Neural crest cell (in vitro differentiated cells): ENCODE measurements at regions not wholly inside any gene's neighbourhood (a gene's known extent, or its start where the extent isn't known, plus 50 kb on each side); places are given as distances from the start of the nearest gene placed in this dataset.

Experiments used
- DNase-seq: peaks from one replicate; pipeline ENCODE4 v3.0.0; 2021; ENCODE audit warnings: low read depth, mixed read lengths, low spot score
- H3K27ac Mint-ChIP-seq: one replicate; pipeline ENCODE4 v1.8.0; 2021; ENCODE audit warnings: mild to moderate bottlenecking, mixed read lengths; ENCODE audit not compliant: unreplicated experiment
- H3K27me3 Mint-ChIP-seq: 2 replicates; pipeline ENCODE4 v1.8.0; 2021; ENCODE audit warnings: low read depth, mild to moderate bottlenecking, mixed read lengths
- H3K36me3 Mint-ChIP-seq: 2 replicates; pipeline ENCODE4 v1.8.0; 2021; ENCODE audit warnings: low read depth, mild to moderate bottlenecking, mixed read lengths
- H3K4me1 Mint-ChIP-seq: 2 replicates; pipeline ENCODE4 v1.8.0; 2021; ENCODE audit warnings: mixed read lengths
- H3K4me3 Mint-ChIP-seq: one replicate; pipeline ENCODE4 v1.8.0; 2021; ENCODE audit warnings: mild to moderate bottlenecking, mixed read lengths
- H3K9me3 Mint-ChIP-seq: 2 replicates; pipeline ENCODE4 v1.8.0; 2021; ENCODE audit warnings: mixed read lengths
- CTCF ChIP-seq: fragments of 200-600 bp; sonication (generic); conservative IDR thresholded peaks from 2 replicates; pipeline ENCODE4 v1.5.0; 2021; ENCODE audit warnings: antibody characterized with exemption, mild to moderate bottlenecking

GRCh38 chr12:67457778-67458665, 188.9 kb downstream of the CAND1 start:
- no peak overlapping the region for H3K27ac Mint-ChIP-seq
- H3K4me1 Mint-ChIP-seq, result peaks cover 16% of the 10 kb centered on the region
- TF ChIP-seq CTCF, result peak; percentile 32
- no peak overlapping the region for H3K4me3 Mint-ChIP-seq
- DNase-seq, result no peak
- H3K27me3 Mint-ChIP-seq, result no peaks in the 10 kb centered on the region
- peaks cover 2% of the 10 kb centered on the region for H3K9me3 Mint-ChIP-seq
- H3K36me3 Mint-ChIP-seq, result no peaks in the 10 kb centered on the region

GRCh38 chr12:67459173-67459572, 189.4 kb upstream of the DYRK2 start:
- TF ChIP-seq CTCF, result no peak
- H3K9me3 Mint-ChIP-seq, result peaks cover 2% of the 10 kb centered on the region
- no peak for DNase-seq
- no peak overlapping the region for H3K4me3 Mint-ChIP-seq
- H3K4me1 Mint-ChIP-seq, result peaks cover 16% of the 10 kb centered on the region
- H3K27ac Mint-ChIP-seq, result no peak overlapping the region
- no peaks in the 10 kb centered on the region for H3K36me3 Mint-ChIP-seq
- H3K27me3 Mint-ChIP-seq, result no peaks in the 10 kb centered on the region

- no peak for DNase-seq
- Mint-ChIP-seq H3K9me3 (peaks cover 2% of the 10 kb centered on the region), H3K27ac (no peak overlapping the region), H3K4me3 (no peak overlapping the region), H3K4me1 (peaks cover 16% of the 10 kb centered on the region), H3K27me3 (no peaks in the 10 kb centered on the region), H3K36me3 (no peaks in the 10 kb centered on the region)
- no peak for TF ChIP-seq CTCF
Observed at GRCh38 chr12:67459578-67459977, 189.0 kb upstream of the DYRK2 start.

GRCh38 chr12:67460388-67460787, 188.2 kb upstream of the DYRK2 start:
- Mint-ChIP-seq H3K9me3 (peaks cover 2% of the 10 kb centered on the region), H3K4me1 (peaks cover 16% of the 10 kb centered on the region), H3K36me3 (no peaks in the 10 kb centered on the region), H3K4me3 (no peak overlapping the region), H3K27ac (no peak overlapping the region), H3K27me3 (no peaks in the 10 kb centered on the region)
- TF ChIP-seq CTCF, result no peak
- DNase-seq, result no peak

GRCh38 chr12:67468549-67469245, 179.8 kb upstream of the DYRK2 start:
- Mint-ChIP-seq H3K27ac (no peak overlapping the region), H3K4me3 (no peak overlapping the region), H3K9me3 (peaks cover 6% of the 10 kb centered on the region), H3K36me3 (peaks cover 2% of the 10 kb centered on the region), H3K27me3 (no peaks in the 10 kb centered on the region), H3K4me1 (peaks cover 6% of the 10 kb centered on the region)
- no peak for DNase-seq
- TF ChIP-seq CTCF, result no peak
